ENCODE measurements at regions not wholly inside any gene's neighbourhood (a gene's known extent, or its start where the extent isn't known, plus 50 kb on each side); places are given as distances from the start of the nearest gene placed in this dataset.
"Not testable (repeated sequence)": the region's sequence is repeated elsewhere in the genome, so short reads cannot be mapped to it uniquely, and the experiment has no call there.

DNA sequence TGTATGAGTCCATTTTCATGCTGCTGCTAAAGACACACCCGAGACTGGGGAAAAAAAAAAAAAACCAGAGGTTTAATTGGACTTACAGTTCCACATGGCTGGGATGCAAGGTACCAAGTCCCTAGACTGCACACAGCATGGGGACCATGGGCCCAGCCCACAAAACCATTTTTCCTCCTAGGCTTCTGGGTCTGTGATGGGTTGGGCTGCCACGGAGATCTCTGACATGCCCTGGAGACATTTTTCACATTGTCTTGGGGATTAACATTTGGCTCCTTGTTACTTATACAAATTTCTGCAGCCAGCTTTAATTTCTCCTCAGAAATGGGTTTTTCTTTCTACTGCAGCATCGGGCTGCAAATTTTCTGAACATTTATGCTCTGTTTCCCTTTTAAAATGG lies 340.3 kb upstream of the NUDT12 start:
- no peak for DNase-seq

DNA sequence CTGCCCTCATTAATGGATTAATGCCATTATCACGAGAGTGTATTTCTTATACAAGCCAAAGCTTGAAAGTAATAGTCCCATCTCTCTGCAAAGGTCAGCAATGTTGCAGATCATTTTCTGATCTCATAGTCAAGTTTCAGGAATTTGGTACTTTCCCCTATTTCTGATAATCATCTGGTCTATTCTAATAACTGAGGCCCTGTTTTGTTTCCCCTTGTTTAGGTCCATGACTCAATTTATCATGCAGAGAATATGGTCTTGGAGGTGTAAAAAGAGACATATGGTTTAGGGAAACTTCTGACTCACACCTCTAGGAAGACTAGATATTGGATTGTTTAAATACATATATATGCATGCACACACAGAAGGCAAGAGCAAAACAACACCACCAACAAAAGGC lies 339.3 kb upstream of the NUDT12 start:
- no peak for DNase-seq

DNA sequence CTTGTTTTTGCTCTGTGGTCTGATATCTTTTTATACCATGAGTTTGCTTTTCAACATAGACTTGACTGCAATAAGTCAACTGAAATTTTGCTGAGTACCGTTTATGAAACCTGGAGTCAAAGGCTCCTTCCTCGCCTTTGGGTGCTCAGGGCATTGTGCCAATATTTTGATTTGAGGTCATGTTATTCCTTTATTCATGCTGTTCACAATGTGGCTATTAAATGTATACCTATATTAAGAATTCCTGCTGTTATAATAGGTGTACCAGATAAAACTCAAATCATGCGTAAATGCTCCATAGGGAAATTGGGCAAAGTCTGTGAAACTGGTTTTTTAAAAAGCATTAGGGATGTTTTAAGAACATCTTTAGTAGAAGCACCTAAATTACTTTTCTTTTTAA lies 334.0 kb upstream of the NUDT12 start:
- DNase-seq: no peak

DNA sequence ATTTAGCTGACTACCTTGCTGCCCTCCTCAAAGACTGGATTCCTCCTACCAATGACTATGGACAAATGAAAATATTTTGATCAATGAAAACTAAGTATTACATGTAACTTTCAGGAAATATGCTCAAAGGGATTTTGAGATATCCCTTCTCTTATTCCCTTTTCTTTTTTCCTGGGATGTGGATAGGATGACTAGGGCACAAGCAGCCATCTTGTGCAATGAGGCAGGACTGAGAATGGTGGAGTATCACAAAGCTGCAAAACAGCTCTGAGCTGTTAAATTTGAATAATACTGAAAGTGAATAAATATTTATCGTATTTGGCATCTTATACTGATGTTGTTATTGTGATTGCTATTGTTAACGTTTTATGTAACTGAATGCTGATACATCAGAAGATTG lies 333.1 kb upstream of the NUDT12 start:
- DNase-seq: no peak

DNA sequence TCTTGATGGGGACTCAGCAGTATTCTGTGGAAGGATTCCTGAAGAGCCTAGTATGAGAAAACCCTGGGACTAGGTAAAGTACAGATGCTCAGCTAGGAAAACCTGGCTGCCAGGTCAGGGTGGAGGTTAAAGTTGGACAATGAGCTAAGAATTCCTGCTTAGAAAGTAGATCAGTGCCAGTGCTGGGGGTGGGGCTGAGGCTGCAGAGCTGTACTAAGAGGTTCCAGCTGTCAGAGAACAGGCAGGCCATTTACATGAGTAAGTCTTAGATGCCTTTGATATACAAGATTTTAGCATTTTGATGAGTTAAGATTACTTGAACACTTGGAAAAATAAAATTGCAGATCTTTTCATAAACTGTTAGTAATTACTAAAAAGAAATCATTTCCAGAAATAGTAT lies 332.3 kb upstream of the NUDT12 start:
- DNase-seq: peak in 41 of 56 donors; percentile 2 to 73 (median 29)

DNA sequence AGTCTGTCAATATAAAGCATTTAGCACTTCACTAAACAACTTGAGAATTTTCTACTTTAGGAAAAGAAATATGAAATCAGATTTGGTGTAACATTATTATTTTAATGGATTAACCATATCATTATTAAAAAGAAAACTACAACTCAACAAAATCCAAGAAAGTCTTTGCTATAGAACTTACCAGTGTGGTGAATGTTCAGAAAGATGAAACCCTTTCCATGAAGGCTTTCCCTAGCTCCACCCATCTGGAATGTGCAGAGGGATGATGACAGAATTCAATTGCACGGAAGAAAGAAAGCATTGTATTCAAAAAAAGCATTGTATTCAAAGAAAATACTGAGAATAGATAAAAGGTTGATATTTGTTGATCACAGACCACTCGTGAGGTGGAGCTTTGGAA lies 328.6 kb upstream of the NUDT12 start:
- DNase-seq: peak in 14 of 56 donors; percentile 0 to 39 (median 16)

DNA sequence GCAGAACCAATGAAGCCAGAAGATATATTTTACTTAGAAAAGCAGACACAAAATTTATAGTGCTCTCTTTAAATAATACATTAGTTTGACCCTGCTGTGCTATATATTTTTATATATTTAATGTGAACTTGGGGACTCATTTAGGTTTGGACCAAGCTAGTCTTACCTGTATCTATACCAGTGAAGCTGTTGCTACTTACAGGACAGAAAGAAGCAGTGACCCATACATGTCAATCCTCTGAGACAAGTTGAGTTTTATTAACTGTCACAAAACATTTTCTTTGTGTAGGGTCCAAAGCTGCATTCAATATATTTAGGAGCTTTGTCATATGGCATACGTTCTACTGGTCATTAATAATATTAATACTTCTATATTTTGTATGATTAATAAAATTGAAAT lies 327.7 kb upstream of the NUDT12 start:
- DNase-seq: no peak

DNA sequence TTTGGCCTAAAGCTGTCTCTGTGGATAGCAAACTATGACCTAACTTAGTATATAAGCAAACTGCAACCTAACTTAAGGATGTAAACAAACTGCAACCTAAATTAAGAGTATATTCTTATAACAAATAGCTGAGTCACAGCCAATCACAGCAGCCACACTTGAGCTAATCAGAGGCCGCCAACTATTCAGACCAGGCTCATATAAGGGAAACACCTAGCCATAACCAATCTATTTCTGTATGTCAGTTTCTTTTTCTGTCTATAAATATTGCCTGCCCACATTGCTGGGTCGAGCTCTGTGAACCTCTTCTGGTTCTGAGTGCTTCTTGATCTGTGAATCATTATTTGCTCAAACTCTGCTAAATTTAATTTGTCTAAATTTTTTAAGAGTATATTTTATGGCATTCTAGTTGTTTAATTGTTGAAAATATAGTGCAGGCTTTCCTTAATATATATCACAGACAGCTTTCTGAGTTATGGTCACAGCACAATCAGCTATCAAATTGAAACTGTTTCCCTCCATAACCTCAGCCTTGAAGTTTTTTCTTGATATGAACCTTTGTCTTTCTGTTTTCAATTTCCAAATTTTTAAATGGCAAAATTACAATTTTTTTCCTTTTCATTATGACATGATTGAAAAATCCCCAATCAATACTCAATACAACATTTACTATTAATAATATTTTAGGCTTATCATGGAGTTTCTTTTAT lies 327.1 kb upstream of the NUDT12 start:
- DNase-seq: no peak

DNA sequence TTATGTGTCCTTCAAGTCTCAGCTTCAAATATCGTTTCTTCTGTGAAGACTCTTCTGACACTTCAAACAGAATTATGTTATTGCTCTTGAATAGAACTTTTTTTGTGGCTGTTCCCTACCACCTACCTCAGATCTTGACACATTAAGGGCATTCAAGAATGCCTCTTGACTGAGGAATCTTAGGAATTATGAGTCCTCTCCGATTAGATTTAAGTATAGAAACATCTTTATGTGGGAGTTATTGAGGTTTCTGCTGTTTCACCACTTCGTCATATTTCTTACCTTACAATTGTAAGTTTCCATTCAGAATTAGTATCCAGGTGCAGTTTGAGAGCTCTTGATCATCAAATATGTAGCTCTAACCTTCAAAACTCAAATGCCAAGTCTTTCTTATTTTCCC lies 324.2 kb upstream of the NUDT12 start:
- no peak for DNase-seq

DNA sequence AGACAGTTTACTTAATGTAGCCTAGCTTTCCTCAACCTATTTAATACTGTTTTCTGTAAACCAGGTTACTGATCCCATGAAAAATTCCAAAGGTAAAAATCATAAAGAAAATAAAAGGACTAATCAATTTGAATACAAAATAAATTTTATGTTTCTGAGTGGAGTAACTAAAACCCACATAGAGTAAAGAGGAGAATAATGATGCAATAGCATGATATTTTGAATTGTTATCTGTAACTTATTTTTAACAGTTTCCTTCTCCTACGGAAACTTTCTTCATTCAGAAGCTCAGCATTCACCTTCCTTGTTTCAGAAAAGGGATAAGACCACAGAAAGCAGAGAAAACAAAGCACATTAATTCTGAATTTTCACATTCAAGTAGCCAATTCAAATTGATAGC lies 320.6 kb upstream of the NUDT12 start:
- no peak for DNase-seq

DNA sequence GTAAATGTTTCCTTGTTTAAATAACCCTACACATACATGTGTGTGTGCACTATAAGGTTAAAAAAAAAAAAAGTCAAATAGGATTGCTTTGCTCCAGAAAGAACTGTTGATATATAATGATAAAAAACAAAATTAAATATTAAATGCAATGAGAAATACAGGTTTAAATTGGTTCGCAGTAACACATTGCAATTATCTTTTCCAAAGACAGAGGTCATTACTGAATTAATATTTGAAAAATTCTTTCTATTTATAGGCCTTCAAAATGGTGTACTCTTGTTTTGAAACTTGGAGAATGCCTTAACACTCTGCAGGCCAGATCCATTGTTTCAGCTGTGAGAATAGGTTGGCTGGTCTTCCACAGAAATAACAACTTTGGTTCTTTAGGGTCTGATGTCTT lies 319.0 kb upstream of the NUDT12 start:
- DNase-seq: no peak

DNA sequence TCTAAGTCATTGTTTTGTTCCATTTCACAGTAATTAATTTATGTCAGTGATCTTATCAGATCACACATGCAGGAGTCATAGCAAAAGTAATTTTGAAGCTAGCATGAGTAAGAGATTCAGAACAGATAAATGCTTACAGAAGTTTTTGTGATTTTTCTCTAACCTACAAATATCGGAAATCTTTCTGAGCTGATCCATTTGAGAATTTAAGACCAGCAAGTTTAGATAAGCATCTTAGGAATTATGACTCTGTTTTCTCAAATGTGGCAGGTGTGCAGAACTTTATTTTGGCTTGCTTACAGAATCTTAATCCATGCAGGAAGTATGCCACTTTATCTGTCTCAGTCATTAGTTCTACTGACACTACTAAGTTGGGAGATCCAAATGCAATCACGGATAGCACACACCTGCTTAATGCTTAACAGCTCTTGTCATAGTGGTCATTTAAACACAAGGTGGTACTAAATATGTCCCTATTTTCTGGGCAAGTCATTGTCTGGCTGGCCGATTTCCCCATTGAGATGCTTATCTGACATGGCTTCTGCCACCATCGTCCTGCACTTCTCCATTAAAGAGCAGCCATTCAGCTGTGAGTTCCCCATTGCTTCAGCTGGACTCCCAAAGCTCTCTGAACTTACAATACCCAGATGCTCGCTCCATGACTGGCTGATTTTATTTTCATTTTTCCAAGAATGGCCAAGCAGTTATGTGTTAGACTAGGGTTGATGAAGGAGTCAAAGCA lies 305.4 kb upstream of the NUDT12 start:
- DNase-seq: no peak

DNA sequence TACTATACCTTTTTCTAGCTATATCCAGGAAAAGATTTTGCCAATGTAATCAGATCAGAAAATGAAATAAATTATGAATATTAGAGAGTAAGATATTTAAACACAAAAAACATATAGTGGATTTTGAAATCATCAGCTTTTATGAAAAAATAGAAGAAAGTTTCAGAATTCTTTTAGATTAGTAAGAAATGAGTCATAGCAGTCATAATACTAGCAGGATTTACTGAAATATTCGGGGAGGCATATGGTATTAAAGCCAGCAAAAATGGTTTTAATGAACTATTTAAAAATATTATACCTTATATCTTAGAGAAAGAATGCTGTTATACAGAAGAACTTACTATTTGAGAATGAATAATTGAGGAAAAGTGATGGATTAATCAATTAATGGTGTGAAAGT lies 303.6 kb upstream of the NUDT12 start:
- no peak for DNase-seq

DNA sequence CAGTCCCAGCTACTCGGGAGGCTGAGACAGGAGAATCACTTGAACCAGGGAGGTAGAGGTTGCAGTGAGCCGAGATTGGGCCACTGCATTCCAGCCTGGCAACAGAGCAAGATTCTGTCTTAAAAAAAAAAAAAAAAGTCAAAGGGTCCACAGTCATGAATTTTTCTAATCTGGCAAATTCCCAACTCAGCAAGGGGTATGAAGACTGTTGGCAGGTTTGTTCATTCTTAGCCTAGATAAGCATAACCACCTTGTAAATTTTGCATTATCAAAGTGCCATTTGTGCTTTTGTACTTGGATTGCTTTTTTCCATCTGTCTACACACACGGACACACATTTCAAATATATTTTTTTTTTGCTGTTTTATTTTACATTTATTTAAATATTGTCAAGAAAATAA lies 299.8 kb upstream of the NUDT12 start:
- no peak for DNase-seq

DNA sequence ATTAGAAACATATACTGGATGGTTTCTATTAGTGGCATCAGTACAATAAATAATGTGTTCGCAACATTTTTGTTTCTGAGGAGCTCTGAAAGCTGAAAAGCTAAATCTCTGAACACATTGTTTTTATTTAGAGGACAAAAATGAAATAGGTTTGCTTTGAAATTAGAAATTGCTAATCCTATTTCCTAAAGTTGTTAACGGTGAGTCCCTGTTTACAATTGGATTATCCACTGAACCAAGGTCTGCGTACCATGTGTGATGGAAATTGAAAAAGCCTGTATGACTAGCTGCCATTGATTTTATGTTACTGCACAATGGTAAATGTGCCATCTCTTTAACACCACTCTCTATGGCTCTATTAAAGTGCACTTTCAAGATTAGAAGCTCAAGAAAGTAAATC lies 297.7 kb upstream of the NUDT12 start:
- DNase-seq: no peak

DNA sequence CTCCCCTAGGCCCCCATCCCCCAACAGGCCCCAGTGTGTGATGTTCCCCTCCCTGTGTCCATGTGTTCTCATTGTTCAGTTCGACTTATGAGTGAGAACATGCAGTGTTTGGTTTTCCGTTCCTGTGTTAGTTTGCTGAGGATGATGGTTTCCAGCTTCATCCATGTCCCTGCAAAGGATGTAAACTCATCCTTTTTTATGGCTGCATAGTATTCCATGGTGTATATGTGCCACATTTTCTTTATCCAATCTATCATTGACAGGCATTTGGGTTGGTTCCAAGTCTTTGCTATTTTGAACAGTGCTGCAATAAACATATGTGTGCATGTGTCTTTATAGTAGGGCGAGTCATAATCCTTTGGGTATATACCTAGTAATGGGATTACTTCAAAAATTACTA lies 295.8 kb upstream of the NUDT12 start:
- DNase-seq: not testable (repeated sequence)

DNA sequence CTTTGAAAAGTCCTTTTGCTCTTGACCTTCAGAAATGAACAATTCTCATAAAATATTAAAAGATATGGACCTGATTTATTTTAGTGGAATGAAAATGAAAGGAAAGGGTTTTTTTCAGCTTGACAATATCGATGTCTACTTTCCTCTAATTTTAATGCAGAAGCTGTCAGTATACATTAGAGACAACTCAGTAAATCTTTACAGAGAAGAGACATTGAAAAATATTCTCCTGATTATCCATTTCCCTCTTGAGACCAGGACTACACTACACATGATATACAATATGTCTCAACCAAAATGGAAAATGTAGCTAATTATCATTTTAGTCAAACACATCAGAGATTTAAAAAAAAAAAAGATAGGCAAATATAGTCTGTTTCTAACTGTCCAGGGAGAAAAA lies 288.5 kb upstream of the NUDT12 start:
- DNase-seq: no peak

DNA sequence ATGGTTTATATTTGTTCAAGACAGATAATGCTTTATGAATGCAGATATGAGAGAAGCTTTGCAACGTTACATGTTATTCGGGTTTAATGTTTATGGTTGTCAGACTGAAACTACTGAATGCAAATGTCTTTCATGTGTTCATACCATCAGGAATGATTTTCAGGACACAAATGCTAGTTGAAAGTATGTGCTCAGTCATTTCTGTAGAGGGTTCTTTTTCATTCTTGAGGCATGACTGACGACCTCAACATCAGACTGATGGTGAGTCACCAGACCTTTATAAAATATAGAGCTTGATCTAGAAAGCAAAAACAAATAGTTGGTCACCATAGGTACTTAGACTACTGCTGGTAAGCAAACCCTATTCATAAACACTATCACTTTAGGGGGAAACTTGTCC lies 287.3 kb upstream of the NUDT12 start:
- DNase-seq: no peak

DNA sequence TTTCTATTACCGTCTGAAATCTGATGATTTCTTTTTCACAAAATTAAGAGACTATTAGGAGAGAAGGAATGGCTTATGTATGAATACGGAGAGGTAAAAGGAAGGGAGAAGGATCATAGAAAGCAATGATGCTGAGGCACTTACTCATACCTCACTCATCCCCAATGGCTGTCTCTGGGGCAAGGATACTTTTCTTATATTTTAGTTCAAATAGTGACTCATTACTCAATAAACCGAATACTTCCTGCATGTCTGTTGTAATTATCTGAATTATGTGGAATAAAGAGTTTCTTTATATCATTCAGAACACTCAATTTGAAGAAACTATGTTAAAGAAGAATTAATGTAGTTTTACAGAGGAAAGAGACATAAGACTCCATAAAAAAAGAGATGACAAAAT lies 284.5 kb upstream of the NUDT12 start:
- no peak for DNase-seq

DNA sequence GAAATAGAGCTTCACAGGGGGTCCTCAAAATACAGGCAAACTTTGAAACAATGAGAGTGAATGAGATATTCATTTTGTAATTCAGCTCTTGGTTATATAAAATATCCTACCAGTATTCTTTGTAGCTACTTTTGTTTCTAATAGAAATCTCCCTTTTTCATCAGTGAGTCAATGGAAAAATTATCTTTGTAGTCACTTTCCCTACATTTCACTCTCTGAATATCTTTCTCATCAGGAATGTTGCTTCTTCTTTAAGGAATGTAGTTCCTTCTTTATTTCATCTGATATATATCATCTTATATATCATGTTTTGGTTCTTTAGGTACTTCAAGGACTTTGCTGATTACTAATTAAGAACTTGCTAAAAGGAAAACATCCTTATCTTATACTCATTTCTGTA lies 280.3 kb upstream of the NUDT12 start:
- DNase-seq: no peak

DNA sequence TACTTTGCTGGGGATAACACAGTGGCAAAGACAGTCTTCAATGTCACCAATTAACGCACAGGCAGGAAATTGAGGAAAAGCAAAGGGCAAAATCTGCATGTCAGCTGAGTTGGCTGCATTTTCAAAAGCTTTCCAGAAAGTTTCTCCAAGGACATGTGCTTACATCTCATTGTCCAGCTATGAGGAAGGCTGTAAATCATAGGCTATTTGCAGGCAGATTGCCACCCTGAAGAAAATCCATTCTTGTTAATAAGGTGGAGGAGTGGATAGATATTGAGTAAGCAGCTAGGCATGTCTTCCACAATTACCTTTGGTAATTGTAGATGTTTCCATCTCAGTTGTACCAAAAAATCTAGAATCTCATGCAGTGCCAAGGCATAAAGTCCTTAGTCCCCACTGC lies 278.0 kb upstream of the NUDT12 start:
- DNase-seq: no peak

DNA sequence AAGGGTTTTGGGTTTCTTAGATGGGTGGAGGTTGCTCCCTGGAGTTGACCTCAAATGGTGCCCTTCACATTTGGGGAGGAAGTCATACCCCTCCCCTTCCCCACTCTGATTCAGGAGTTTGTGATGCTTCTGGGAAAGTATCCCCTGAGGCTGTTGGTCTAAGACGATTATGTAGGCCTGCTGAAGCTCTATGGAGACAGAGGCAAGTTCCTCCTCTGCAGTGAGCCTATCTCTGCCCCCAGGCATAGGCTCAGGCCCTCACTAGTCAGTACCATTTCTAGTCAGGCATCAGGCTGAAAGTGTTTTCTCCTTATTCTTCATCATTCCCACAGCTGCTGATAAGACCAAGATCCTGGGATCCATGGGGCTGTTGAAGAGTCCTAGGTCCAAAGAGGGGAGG lies 271.6 kb upstream of the NUDT12 start:
- DNase-seq: no peak

DNA sequence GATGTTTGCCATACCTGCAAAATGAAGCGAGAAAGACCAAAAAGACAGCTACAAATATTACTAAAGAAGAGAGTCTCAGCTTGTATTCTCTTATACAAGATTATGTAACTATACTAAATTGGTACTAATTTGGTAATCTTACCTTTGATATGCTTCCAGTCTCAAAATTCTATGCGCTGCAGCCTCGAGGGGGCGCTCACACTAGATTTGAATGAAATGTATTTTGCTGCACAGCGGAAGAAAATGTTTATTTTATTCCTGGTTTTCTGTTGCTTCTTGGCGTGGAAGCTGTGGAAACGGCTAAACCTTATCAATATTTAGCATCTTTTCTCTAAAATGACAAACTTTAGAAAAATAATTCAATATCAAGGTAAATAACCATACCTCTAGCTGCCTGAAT lies 267.0 kb upstream of the NUDT12 start:
- no peak for DNase-seq

Data from nucleus accumbens (tissue), 56 donors.